K562 (cell line): ENCODE measurements at regions not wholly inside any gene's neighbourhood (a gene's known extent, or its start where the extent isn't known, plus 50 kb on each side); places are given as distances from the start of the nearest gene placed in this dataset.

Source experiments
- E2F6 ChIP-seq, 2 experiments: IDR thresholded peaks; 2 replicates each; pipeline ENCODE4 v1.6.1; 2011; ENCODE audit warnings: borderline replicate concordance in 1 of 2, control low read depth in 1 of 2, low read depth in 1 of 2, low read length in 1 of 2, mild to moderate bottlenecking in 1 of 2, mixed read lengths in 1 of 2, moderate library complexity in 1 of 2; ENCODE audit not compliant: insufficient read depth in 1 of 2, insufficient read length in 1 of 2, poor library complexity in 1 of 2, severe bottlenecking in 1 of 2; ENCODE audit errors: extremely low read depth in 1 of 2
- EGR1 ChIP-seq: fragments of 450-650 bp; conservative IDR thresholded peaks from 2 replicates; pipeline ENCODE4 v1.6.1; 2017; ENCODE audit warnings: mild to moderate bottlenecking
- ELF4 ChIP-seq: fragments of 450-650 bp; formaldehyde crosslinking; IDR thresholded peaks from 2 replicates; pipeline ENCODE4 v1.4.0; 2022; ENCODE audit warnings: missing genetic modification characterization
- EP400 ChIP-seq: fragments of 450-650 bp; IDR thresholded peaks from 2 replicates; pipeline ENCODE4 v1.6.1; 2017; ENCODE audit warnings: antibody characterized with exemption, mild to moderate bottlenecking, moderate library complexity
- FUS ChIP-seq: fragments of 200-400 bp; formaldehyde crosslinking; optimal IDR thresholded peaks from 2 replicates; pipeline ENCODE3; 2017; ENCODE audit warnings: low read depth, low read length
- NFIC ChIP-seq: fragments of 450-650 bp; IDR thresholded peaks from 2 replicates; pipeline ENCODE4 v1.6.1; 2017; ENCODE audit warnings: mild to moderate bottlenecking, inconsistent platforms
- PBX2 ChIP-seq, 2 experiments: IDR thresholded peaks in 1 of 2; conservative IDR thresholded peaks in 1 of 2; 2 replicates each; pipeline ENCODE4 v1.6.1; 2016; ENCODE audit warnings: low read depth in 2 of 2, mild to moderate bottlenecking in 1 of 2, missing compliant biosample characterization in 1 of 2, missing genetic modification characterization in 1 of 2, moderate library complexity in 1 of 2
- SRSF9 ChIP-seq: fragments of 200-400 bp; formaldehyde crosslinking; IDR thresholded peaks from 2 replicates; pipeline ENCODE4 v1.6.1; 2017; ENCODE audit warnings: low read depth, low read length, borderline replicate concordance
- ZBTB40 ChIP-seq, 2 experiments: fragments of 450-650 bp in 1 of 2; sonication (generic) in 1 of 2; formaldehyde crosslinking in 1 of 2; IDR thresholded peaks; 2 replicates each; pipeline versions ENCODE4 v1.7.1 to v1.9.0; 2016 to 2022; ENCODE audit warnings: inconsistent platforms in 1 of 2, mild to moderate bottlenecking in 1 of 2, missing genetic modification reagents in 1 of 2
- ZBTB9 ChIP-seq: fragments of 450-650 bp; formaldehyde crosslinking; IDR thresholded peaks from 2 replicates; pipeline ENCODE4 v1.4.0; 2020; ENCODE audit warnings: mild to moderate bottlenecking, moderate library complexity
- ZNF239 ChIP-seq: fragments of 250-450 bp; sonication (Bioruptor Pico); IDR thresholded peaks from 2 replicates; pipeline ENCODE4 v1.4.0; 2020; ENCODE audit warnings: mild to moderate bottlenecking
- ZNF551 ChIP-seq: fragments of 250-450 bp; sonication (Bioruptor Pico); IDR thresholded peaks from 2 replicates; pipeline ENCODE4 v1.5.0; 2021; ENCODE audit warnings: mild to moderate bottlenecking, moderate library complexity

GRCh38 chr11:86182976-86183584 is 61.5 kb upstream of the EED start (continued):
- TF ChIP-seq ZBTB40 (IDR thresholded peaks at IDR 0.05) (peak; percentile 60; the same call in 1 of the 2 replicates), ZBTB40 (CRISPR knock-in tag; IDR thresholded peaks at IDR 0.05) (no peak), ZBTB9 (CRISPR knock-in tag) (0 out of 2 replicates have a peak, but pooled peaks have one; percentile 27), NFIC (peak; percentile 100), SRSF9 (no peak), E2F6 (IDR thresholded peaks at IDR 0.05; ENCODE audit: borderline replicate concordance in 1 of 2, extremely low read depth in 1 of 2, insufficient read depth in 1 of 2, insufficient read length in 1 of 2, low read depth in 1 of 2, low read length in 1 of 2, poor library complexity in 1 of 2, severe bottlenecking in 1 of 2) (peak; percentile 36 to 44), PBX2 (CRISPR knock-in tag; IDR thresholded peaks at IDR 0.05; ENCODE audit: low read depth) (no peak), PBX2 (tag; conservative IDR thresholded peaks at IDR 0.05; ENCODE audit: low read depth) (peak; percentile 60), EGR1 (peak; percentile 71), ELF4 (peak; percentile 70), EP400 (peak; percentile 87), FUS (no peak), ZNF551 (CRISPR knock-in tag) (no peak), ZNF239 (CRISPR knock-in tag) (peak; percentile 45)
